Peyer's patch (tissue), 4 donors: ENCODE measurements at regions not wholly inside any gene's neighbourhood (a gene's known extent, or its start where the extent isn't known, plus 50 kb on each side); places are given as distances from the start of the nearest gene placed in this dataset.

Experiments used
- POLR2A ChIP-seq, 2 donors: fragments of 450-650 bp; IDR thresholded peaks; one replicate each; pipeline ENCODE4 v1.5.1; 2017; ENCODE audit warnings: antibody characterized with exemption in 2 of 2, mild to moderate bottlenecking in 2 of 2, moderate library complexity in 2 of 2
- TF ChIP-seq, protein P1 (sequence below), 6 experiments: fragments of 450-650 bp in 4 of 6; fragments of 200-600 bp in 2 of 6; sonication (generic) in 1 of 6; IDR thresholded peaks; one replicate each; pipeline ENCODE4 v1.5.1; 2017 to 2019; ENCODE audit warnings: antibody characterized with exemption in 6 of 6, mild to moderate bottlenecking in 3 of 6, moderate library complexity in 1 of 6

DNA sequence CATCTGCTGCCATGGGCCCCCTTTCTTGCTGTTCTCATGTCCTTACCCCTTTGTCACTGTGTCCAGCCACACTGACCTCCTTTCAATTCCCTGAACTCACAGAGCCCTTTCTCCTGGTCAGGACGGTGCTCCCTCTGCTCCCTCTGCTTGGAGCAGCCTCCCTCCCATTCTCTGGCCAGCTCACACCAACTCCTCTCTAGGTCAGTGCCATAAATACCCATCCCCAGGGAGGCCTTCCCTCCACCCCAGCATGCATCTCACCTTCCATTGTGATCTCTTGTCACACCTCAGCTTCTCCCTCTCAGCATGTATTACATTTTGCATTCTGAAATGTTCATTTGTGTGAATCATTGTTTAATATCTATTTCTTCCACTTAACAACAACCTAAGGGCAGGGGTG lies 50.9 kb upstream of the PRNP start:
- TF ChIP-seq, protein P1, sequence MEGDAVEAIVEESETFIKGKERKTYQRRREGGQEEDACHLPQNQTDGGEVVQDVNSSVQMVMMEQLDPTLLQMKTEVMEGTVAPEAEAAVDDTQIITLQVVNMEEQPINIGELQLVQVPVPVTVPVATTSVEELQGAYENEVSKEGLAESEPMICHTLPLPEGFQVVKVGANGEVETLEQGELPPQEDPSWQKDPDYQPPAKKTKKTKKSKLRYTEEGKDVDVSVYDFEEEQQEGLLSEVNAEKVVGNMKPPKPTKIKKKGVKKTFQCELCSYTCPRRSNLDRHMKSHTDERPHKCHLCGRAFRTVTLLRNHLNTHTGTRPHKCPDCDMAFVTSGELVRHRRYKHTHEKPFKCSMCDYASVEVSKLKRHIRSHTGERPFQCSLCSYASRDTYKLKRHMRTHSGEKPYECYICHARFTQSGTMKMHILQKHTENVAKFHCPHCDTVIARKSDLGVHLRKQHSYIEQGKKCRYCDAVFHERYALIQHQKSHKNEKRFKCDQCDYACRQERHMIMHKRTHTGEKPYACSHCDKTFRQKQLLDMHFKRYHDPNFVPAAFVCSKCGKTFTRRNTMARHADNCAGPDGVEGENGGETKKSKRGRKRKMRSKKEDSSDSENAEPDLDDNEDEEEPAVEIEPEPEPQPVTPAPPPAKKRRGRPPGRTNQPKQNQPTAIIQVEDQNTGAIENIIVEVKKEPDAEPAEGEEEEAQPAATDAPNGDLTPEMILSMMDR (IDR thresholded peaks at IDR 0.05): no peak
- TF ChIP-seq POLR2A (IDR thresholded peaks at IDR 0.05): no peak
